CD14-positive monocyte (primary cell): ENCODE measurements at regions not wholly inside any gene's neighbourhood (a gene's known extent, or its start where the extent isn't known, plus 50 kb on each side); places are given as distances from the start of the nearest gene placed in this dataset.

Source experiments
- DNase-seq, 3 donors: peaks; one replicate each; pipeline ENCODE4 v3.0.0-alpha.2; 2011 to 2022
- H2AFZ ChIP-seq: 2 replicates; pipeline ENCODE4 v1.6.0; 2012; ENCODE audit warnings: mild to moderate bottlenecking, low read depth, low read length, inconsistent platforms; ENCODE audit not compliant: insufficient read depth, poor library complexity, severe bottlenecking
- H3K27ac ChIP-seq, 2 donors: 1 replicate in 1 of 2; 2 replicates in 1 of 2; pipeline ENCODE4 v1.5.1; 2012 to 2013; ENCODE audit warnings: low read length in 2 of 2, control low read depth in 1 of 2, inconsistent platforms in 1 of 2, low read depth in 1 of 2, mild to moderate bottlenecking in 1 of 2
- H3K27me3 ChIP-seq, 2 donors: one replicate each; pipeline versions ENCODE4 v1.6.0 to v1.6.1; 2011 to 2013; ENCODE audit warnings: low read length in 2 of 2; ENCODE audit not compliant: control insufficient read depth in 2 of 2, insufficient read depth in 2 of 2
- H3K36me3 ChIP-seq, 2 donors: replicated peaks in 1 of 2; 1 replicate in 1 of 2; 2 replicates in 1 of 2; pipeline versions ENCODE4 v1.5.1 to v1.6.1; 2012 to 2013; ENCODE audit warnings: low read length in 2 of 2, control low read depth in 1 of 2, inconsistent platforms in 1 of 2, mild to moderate bottlenecking in 1 of 2; ENCODE audit not compliant: insufficient read depth in 2 of 2, control insufficient read depth in 1 of 2
- H3K4me1 ChIP-seq, 2 donors: 1 replicate in 1 of 2; 2 replicates in 1 of 2; pipeline versions ENCODE4 v1.5.1 to v1.6.1; 2012 to 2013; ENCODE audit warnings: low read length in 2 of 2, control low read depth in 1 of 2, inconsistent platforms in 1 of 2, mild to moderate bottlenecking in 1 of 2, moderate library complexity in 1 of 2; ENCODE audit not compliant: insufficient read depth in 2 of 2, control insufficient read depth in 1 of 2
- H3K4me2 ChIP-seq: replicated peaks from 2 replicates; pipeline ENCODE3; 2012; ENCODE audit warnings: low read length, moderate library complexity, mild to moderate bottlenecking; ENCODE audit not compliant: poor library complexity, severe bottlenecking; ENCODE audit errors: extremely low read depth
- H3K4me3 ChIP-seq, 3 experiments: fragments of 200-600 bp in 1 of 3; sonication (generic) in 1 of 3; replicated peaks in 1 of 3; 1 replicate in 2 of 3; 2 replicates in 1 of 3; pipeline ENCODE4 v1.5.1; 2011 to 2013; ENCODE audit warnings: low read length in 3 of 3, mild to moderate bottlenecking in 3 of 3, control low read depth in 2 of 3, low read depth in 2 of 3, inconsistent platforms in 1 of 3, moderate library complexity in 1 of 3
- H3K79me2 ChIP-seq: 2 replicates; pipeline ENCODE4 v1.6.0; 2012; ENCODE audit warnings: mild to moderate bottlenecking, control low read depth, inconsistent platforms, low read length, moderate library complexity; ENCODE audit not compliant: insufficient read depth
- H3K9ac ChIP-seq: 2 replicates; pipeline ENCODE4 v1.6.0; 2017; ENCODE audit warnings: low read length, mild to moderate bottlenecking; ENCODE audit not compliant: insufficient read depth, poor library complexity, severe bottlenecking
- H3K9me3 ChIP-seq, 2 donors: replicated peaks in 1 of 2; 1 replicate in 1 of 2; 2 replicates in 1 of 2; pipeline versions ENCODE4 v1.5.1 to v1.6.1; 2012 to 2013; ENCODE audit warnings: low read length in 2 of 2, control low read depth in 1 of 2; ENCODE audit not compliant: control insufficient read depth in 1 of 2, insufficient read depth in 1 of 2
- H4K20me1 ChIP-seq: 2 replicates; pipeline ENCODE4 v1.6.0; 2012; ENCODE audit warnings: mild to moderate bottlenecking, low read length, control low read depth, moderate library complexity; ENCODE audit not compliant: insufficient read depth
- H3K27ac Mint-ChIP-seq, 7 donors: one replicate each; pipeline ENCODE4 v1.8.0; 2020; ENCODE audit warnings: mild to moderate bottlenecking in 7 of 7, mixed read lengths in 7 of 7, moderate library complexity in 6 of 7, inconsistent platforms in 2 of 7
- H3K27me3 Mint-ChIP-seq, 3 donors: one replicate each; pipeline ENCODE4 v1.8.0; 2021 to 2022; ENCODE audit warnings: low read depth in 3 of 3, mild to moderate bottlenecking in 3 of 3, mixed read lengths in 3 of 3, moderate library complexity in 3 of 3, inconsistent platforms in 1 of 3
- H3K36me3 Mint-ChIP-seq, 2 donors: one replicate each; pipeline ENCODE4 v1.8.0; 2020; ENCODE audit warnings: mixed read lengths in 2 of 2, inconsistent platforms in 1 of 2, mild to moderate bottlenecking in 1 of 2
- H3K4me1 Mint-ChIP-seq: one replicate; pipeline ENCODE4 v1.8.0; 2020; ENCODE audit warnings: mild to moderate bottlenecking, mixed read lengths
- H3K4me3 Mint-ChIP-seq, 2 donors: one replicate each; pipeline ENCODE4 v1.8.0; 2020; ENCODE audit warnings: mild to moderate bottlenecking in 2 of 2, mixed read lengths in 2 of 2, moderate library complexity in 1 of 2
- H3K9me3 Mint-ChIP-seq, 7 donors: one replicate each; pipeline ENCODE4 v1.8.0; 2020 to 2022; ENCODE audit warnings: mixed read lengths in 7 of 7, mild to moderate bottlenecking in 6 of 7, moderate library complexity in 6 of 7, inconsistent platforms in 2 of 7
- WGBS: methylation state at CpG from one replicate; pipeline ENCODE4 v1.1.5; 2013; ENCODE audit warnings: missing lambda C conversion rate; ENCODE audit not compliant: insufficient coverage; 5-methylcytosine and 5-hydroxymethylcytosine counted together
- intact Hi-C, 2 donors: fragments of 100-400 bp; cut with micrococcal nuclease; formaldehyde crosslinking; loops; one replicate each; pipeline versions ENCODE4 v1.15.0 to v1.15.1; 2023
- TF ChIP-seq, protein P1 (sequence below): fragments of 200-600 bp; IDR thresholded peaks from one replicate; pipeline ENCODE4 v1.8.0; 2022; ENCODE audit warnings: antibody characterized with exemption, mild to moderate bottlenecking

DNA sequence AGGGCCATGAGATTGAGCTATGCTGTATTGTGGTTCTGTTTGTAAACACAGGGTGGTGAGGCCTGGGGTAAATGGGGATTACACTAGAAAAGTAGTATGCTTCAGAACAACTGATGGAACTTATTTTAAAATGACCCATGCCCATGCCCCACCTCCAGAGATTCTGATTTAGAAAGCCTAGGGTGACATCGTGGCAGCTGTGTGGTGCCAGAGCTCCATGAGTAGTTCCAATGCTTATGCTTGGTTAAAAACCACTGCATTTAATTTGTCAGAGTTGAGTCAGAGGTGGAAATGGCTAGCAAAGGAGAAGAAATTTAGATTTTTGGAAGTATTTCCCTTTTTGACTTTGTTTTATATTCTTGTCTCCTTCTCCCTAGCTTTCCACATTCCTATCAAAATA is 63.4 kb upstream of the PDE5A start:
- no peak overlapping the region for H3K4me3 ChIP-seq
- Mint-ChIP-seq H3K9me3 (peaks cover 0 to 7% (median 2%) of the 10 kb centered on the region in 7 donors), H3K4me1 (no peaks in the 10 kb centered on the region), H3K27me3 (peaks cover 0 to 2% (median 0%) of the 10 kb centered on the region in 3 donors), H3K36me3 (no peaks in the 10 kb centered on the region), H3K4me3 (no peak overlapping the region), H3K27ac (no peak overlapping the region)
- no peaks in the 10 kb centered on the region for H3K79me2 ChIP-seq
- DNase-seq, result no peak
- no peak overlapping the region for H3K4me2 ChIP-seq
- H3K36me3 ChIP-seq, result no peaks in the 10 kb centered on the region
- H3K4me1 ChIP-seq, result no peaks in the 10 kb centered on the region
- intact Hi-C loops, result no loop called here
- TF ChIP-seq, protein P1, sequence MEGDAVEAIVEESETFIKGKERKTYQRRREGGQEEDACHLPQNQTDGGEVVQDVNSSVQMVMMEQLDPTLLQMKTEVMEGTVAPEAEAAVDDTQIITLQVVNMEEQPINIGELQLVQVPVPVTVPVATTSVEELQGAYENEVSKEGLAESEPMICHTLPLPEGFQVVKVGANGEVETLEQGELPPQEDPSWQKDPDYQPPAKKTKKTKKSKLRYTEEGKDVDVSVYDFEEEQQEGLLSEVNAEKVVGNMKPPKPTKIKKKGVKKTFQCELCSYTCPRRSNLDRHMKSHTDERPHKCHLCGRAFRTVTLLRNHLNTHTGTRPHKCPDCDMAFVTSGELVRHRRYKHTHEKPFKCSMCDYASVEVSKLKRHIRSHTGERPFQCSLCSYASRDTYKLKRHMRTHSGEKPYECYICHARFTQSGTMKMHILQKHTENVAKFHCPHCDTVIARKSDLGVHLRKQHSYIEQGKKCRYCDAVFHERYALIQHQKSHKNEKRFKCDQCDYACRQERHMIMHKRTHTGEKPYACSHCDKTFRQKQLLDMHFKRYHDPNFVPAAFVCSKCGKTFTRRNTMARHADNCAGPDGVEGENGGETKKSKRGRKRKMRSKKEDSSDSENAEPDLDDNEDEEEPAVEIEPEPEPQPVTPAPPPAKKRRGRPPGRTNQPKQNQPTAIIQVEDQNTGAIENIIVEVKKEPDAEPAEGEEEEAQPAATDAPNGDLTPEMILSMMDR, result no peak
- no peak overlapping the region for H3K9ac ChIP-seq
- 100% methylated on average over 1 of the region's 1 CpG for WGBS
- no peaks in the 10 kb centered on the region for H4K20me1 ChIP-seq
- H3K9me3 ChIP-seq, result peaks cover 0 to 3% of the 10 kb centered on the region in 2 donors
- no peaks in the 10 kb centered on the region for H3K27me3 ChIP-seq
- H3K27ac ChIP-seq, result no peak overlapping the region
- H2AFZ ChIP-seq, result no peak overlapping the region

DNA sequence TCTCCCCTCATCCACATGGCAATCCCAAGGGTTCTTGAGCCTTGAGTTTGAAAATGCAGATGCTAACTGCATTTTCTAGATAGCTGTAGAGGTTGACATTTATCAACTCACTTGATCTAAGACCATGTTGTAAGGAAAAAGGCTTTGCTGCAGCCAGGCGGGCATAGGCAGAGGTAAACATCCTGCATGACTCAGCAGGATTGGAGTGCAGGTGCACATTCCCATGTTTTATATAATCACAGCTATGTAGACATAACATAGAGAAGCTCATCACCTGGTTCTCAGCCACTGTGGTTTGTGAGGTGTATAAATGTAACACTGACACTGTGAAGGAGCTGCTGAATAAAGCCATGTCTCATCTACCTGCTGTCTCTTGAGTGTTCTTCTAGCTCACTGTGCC is 62.3 kb upstream of the PDE5A start:
- H3K4me1 Mint-ChIP-seq, result no peaks in the 10 kb centered on the region
- H3K27me3 Mint-ChIP-seq, result peaks cover 0 to 2% (median 0%) of the 10 kb centered on the region in 3 donors

More for the DNA sequence above, 62.3 kb upstream of the PDE5A start:
- Histone ChIP-seq H3K9ac (no peak overlapping the region), H4K20me1 (no peaks in the 10 kb centered on the region), H3K4me2 (no peak overlapping the region), H3K9me3 (peaks cover 0 to 3% of the 10 kb centered on the region in 2 donors), H3K36me3 (no peaks in the 10 kb centered on the region), H3K79me2 (no peaks in the 10 kb centered on the region), H3K4me1 (no peaks in the 10 kb centered on the region), H3K27ac (no peak overlapping the region), H2AFZ (no peak overlapping the region), H3K27me3 (no peaks in the 10 kb centered on the region), H3K4me3 (no peak overlapping the region)
- Mint-ChIP-seq H3K9me3 (peaks cover 0 to 7% (median 3%) of the 10 kb centered on the region in 7 donors), H3K36me3 (no peaks in the 10 kb centered on the region), H3K27ac (no peak overlapping the region), H3K4me3 (no peak overlapping the region)
- 50% methylated on average over 1 of the region's 1 CpG for WGBS
- TF ChIP-seq, protein P1, result no peak
- no peak for DNase-seq
- intact Hi-C loops, result no loop called here
